GM21786 (cell line): ENCODE measurements at regions not wholly inside any gene's neighbourhood (a gene's known extent, or its start where the extent isn't known, plus 50 kb on each side); places are given as distances from the start of the nearest gene placed in this dataset.

Experiments used
- ATAC-seq: cut with Tn5 transposase; IDR thresholded peaks from one replicate; pipeline ENCODE4 v1.9.1; 2021; ENCODE audit not compliant: unreplicated experiment

- no peak for ATAC-seq
Measured at GRCh38 chr21:17458279-17458678, 54.6 kb upstream of the CXADR start.

- no peak for ATAC-seq
Measured at GRCh38 chr21:17460094-17460493, 52.7 kb upstream of the CXADR start.

- ATAC-seq, result no peak
Measured at GRCh38 chr21:17461014-17461413, 51.8 kb upstream of the CXADR start.

- ATAC-seq, result no peak
Measured at GRCh38 chr21:17461582-17461981, 51.3 kb upstream of the CXADR start.

- ATAC-seq, result no peak
Measured at GRCh38 chr21:17462276-17462981, 50.4 kb upstream of the CXADR start.
